ENCODE measurements at regions not wholly inside any gene's neighbourhood (a gene's known extent, or its start where the extent isn't known, plus 50 kb on each side); places are given as distances from the start of the nearest gene placed in this dataset.

- TF ChIP-seq CTCF (conservative IDR thresholded peaks at IDR 0.05; ENCODE audit: low read length) (no peak), EZH2phosphoT487 (IDR thresholded peaks at IDR 0.05; ENCODE audit: borderline replicate concordance, low read depth, low read length) (no peak)
These were observed 53.4 kb upstream of the LINC00305 start for GRCh38 chr18:64202210-64202836.
